ENCODE measurements at regions not wholly inside any gene's neighbourhood (a gene's known extent, or its start where the extent isn't known, plus 50 kb on each side); places are given as distances from the start of the nearest gene placed in this dataset.

GRCh38 chr6:17022604-17023003 is 79.2 kb upstream of the STMND1 start:
- no peaks in the 10 kb centered on the region for H3K4me1 Mint-ChIP-seq
- peaks cover 27% of the 10 kb centered on the region for H3K27me3 Mint-ChIP-seq
- DNase-seq: no peak
- H3K4me3 Mint-ChIP-seq: no peak overlapping the region
- no peaks in the 10 kb centered on the region for H3K36me3 Mint-ChIP-seq (ENCODE audit: low read depth)
- POLR2A ChIA-PET: no interaction called here
- H3K27ac Mint-ChIP-seq: no peak overlapping the region
- peaks cover 6% of the 10 kb centered on the region for H3K9me3 Mint-ChIP-seq
- CTCF ChIA-PET: no interaction called here

GRCh38 chr6:17021539-17021889 is 80.3 kb upstream of the STMND1 start:
- DNase-seq: no peak
- Mint-ChIP-seq H3K4me3 (no peak overlapping the region), H3K36me3 (ENCODE audit: low read depth) (no peaks in the 10 kb centered on the region), H3K9me3 (peaks cover 6% of the 10 kb centered on the region), H3K27me3 (peaks cover 27% of the 10 kb centered on the region), H3K27ac (no peak overlapping the region), H3K4me1 (peaks cover 2% of the 10 kb centered on the region)
- ChIA-PET CTCF (interaction anchor here (0.6 kb wide), 1 partner anchor 633 kb away, joined by 4 read pairs; no protein-coding TSS in a partner anchor), POLR2A (no interaction called here)

DNA sequence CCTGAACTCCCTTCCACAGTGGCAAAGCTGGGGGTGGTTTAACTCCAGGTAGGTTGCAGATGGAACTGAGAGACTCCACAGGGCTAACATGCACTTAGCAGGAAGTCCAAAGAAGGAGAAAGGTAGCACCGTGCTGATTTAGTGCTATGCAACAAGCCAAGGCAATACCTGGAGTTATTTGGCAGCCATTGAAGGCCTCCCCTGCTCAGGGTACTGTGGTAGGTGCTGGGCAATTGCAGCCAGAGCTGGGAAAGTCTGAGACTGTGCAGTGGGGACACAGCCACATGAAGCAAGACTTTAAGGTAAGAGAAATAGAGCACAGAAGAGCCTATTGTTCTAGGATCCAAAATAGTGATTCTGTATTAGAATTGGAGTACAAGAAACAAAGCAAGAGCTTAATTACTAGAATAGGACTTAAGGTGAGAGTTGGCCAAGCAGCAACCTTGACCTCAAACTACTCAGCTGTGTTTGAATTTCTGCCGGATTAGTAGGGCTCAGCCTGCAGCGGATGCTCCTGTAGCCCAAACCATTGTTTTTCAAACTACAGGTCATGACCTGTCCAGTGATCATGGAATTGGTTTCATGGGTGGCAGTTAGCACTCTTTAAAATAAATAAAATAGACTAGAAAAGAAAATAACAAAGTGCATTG is 80.8 kb upstream of the STMND1 start:
- CTCF ChIA-PET: no interaction called here
- peaks cover 5% of the 10 kb centered on the region for H3K4me1 Mint-ChIP-seq
- H3K36me3 Mint-ChIP-seq (ENCODE audit: low read depth): no peaks in the 10 kb centered on the region
- no peak for DNase-seq
- POLR2A ChIA-PET: no interaction called here
- no peak overlapping the region for H3K4me3 Mint-ChIP-seq
- H3K27ac Mint-ChIP-seq: no peak overlapping the region
- peaks cover 29% of the 10 kb centered on the region for H3K27me3 Mint-ChIP-seq
- peaks cover 6% of the 10 kb centered on the region for H3K9me3 Mint-ChIP-seq

DNA sequence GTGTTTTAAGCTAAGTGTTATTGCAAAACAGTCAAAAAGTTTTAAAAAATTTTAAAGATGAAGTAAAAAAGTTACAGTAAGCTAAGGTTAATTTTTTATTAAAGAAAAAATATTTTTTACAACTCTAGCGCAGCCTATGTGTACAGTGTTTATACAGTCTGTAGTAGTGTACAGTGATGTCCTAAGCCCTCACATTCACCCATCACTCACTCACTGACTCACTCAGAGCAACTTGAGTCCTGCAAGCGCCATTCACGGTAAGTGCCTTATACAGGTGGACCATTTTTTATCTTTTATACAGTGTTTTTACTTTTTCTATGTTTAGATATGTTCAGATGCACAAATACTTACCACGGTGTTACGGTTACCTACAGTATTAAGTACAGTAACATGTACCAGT is 83.4 kb upstream of the STMND1 start:
- DNase-seq: no peak
- no peak overlapping the region for H3K4me3 Mint-ChIP-seq
- peaks cover 7% of the 10 kb centered on the region for H3K36me3 Mint-ChIP-seq (ENCODE audit: low read depth)
- H3K4me1 Mint-ChIP-seq: peaks cover 20% of the 10 kb centered on the region
- CTCF ChIA-PET: interaction anchor here (1.0 kb wide), 1 partner anchor 53 kb away, joined by 3 read pairs; no protein-coding TSS in a partner anchor
- POLR2A ChIA-PET: no interaction called here
- H3K27me3 Mint-ChIP-seq: peaks cover 37% of the 10 kb centered on the region
- H3K9me3 Mint-ChIP-seq: peaks cover 4% of the 10 kb centered on the region
- no peak overlapping the region for H3K27ac Mint-ChIP-seq

DNA sequence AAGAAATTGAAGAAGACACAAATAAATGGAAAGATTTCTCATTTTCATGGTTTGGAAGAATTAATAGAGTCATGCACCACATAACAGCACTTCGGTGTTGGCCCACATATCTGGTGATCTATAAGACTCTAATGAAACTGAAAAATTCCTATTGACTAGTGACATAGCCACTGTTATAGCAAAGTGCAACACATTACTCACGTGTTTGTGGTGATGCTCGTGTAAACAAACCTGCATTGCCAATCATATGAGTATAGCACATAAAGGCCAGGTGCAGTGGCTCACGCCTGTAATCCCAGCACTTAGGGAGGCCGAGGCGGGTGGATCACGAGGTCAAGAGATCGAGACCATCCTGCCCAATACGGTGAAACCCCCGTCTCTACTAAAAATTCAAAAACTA is 84.4 kb upstream of the STMND1 start:
- H3K36me3 Mint-ChIP-seq (ENCODE audit: low read depth): peaks cover 7% of the 10 kb centered on the region
- peaks cover 4% of the 10 kb centered on the region for H3K9me3 Mint-ChIP-seq
- DNase-seq: no peak
- no peak overlapping the region for H3K4me3 Mint-ChIP-seq
- CTCF ChIA-PET: no interaction called here
- peaks cover 39% of the 10 kb centered on the region for H3K27me3 Mint-ChIP-seq
- POLR2A ChIA-PET: no interaction called here
- no peak overlapping the region for H3K27ac Mint-ChIP-seq
- H3K4me1 Mint-ChIP-seq: peaks cover 20% of the 10 kb centered on the region

GRCh38 chr6:17015551-17016381 is 86.1 kb upstream of the STMND1 start:
- peak overlapping the region; percentile 63 for H3K4me3 Mint-ChIP-seq
- peaks cover 4% of the 10 kb centered on the region for H3K9me3 Mint-ChIP-seq
- POLR2A ChIA-PET: interaction anchor here (1.1 kb wide), 1 partner anchor 252 kb away, joined by 3 read pairs; no protein-coding TSS in a partner anchor
- peaks cover 7% of the 10 kb centered on the region for H3K36me3 Mint-ChIP-seq (ENCODE audit: low read depth)
- peak; percentile 47 for DNase-seq
- peaks cover 20% of the 10 kb centered on the region for H3K4me1 Mint-ChIP-seq
- CTCF ChIA-PET: no interaction called here
- H3K27me3 Mint-ChIP-seq: peaks cover 33% of the 10 kb centered on the region
- peak overlapping the region; percentile 40 for H3K27ac Mint-ChIP-seq

DNA sequence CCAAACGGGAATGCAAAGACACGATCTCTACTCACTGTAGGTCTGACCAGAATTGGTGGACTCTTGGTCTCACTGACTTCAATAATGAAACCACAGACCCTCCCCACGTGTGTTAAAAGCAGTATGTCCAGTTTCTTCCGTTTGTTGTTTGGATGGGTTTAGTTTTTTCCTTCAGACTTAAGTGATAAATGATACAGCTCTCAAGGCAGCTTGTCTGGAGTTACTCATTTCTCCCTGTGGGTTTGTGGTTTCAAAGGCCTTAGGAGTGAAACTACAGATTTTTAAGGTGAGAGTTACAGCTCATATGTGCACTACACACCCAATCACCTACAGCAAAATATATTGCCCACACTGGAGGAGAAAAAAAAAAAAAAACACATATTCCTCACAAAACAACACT is 86.7 kb upstream of the STMND1 start:
- DNase-seq: peak; percentile 17
- Mint-ChIP-seq H3K9me3 (peaks cover 4% of the 10 kb centered on the region), H3K27ac (peak overlapping the region; percentile 40), H3K36me3 (ENCODE audit: low read depth) (peaks cover 7% of the 10 kb centered on the region), H3K4me1 (peaks cover 20% of the 10 kb centered on the region), H3K4me3 (peak overlapping the region; percentile 59), H3K27me3 (peaks cover 31% of the 10 kb centered on the region)
- POLR2A ChIA-PET: interaction anchor here (1.1 kb wide), 1 partner anchor 252 kb away, joined by 3 read pairs; no protein-coding TSS in a partner anchor
- CTCF ChIA-PET: no interaction called here

GRCh38 chr6:17013701-17014100 is 88.1 kb upstream of the STMND1 start:
- Mint-ChIP-seq H3K4me3 (no peak overlapping the region), H3K27ac (no peak overlapping the region), H3K9me3 (peaks cover 4% of the 10 kb centered on the region), H3K36me3 (ENCODE audit: low read depth) (peaks cover 7% of the 10 kb centered on the region), H3K4me1 (peaks cover 20% of the 10 kb centered on the region), H3K27me3 (peaks cover 33% of the 10 kb centered on the region)
- no peak for DNase-seq
- POLR2A ChIA-PET: no interaction called here
- CTCF ChIA-PET: no interaction called here

- no peak for DNase-seq
- peaks cover 9% of the 10 kb centered on the region for H3K9me3 Mint-ChIP-seq
These were observed 89.2 kb upstream of the STMND1 start for GRCh38 chr6:17012421-17013225.

GRCh38 chr6:17011985-17012384 is 89.9 kb upstream of the STMND1 start:
- Mint-ChIP-seq H3K36me3 (ENCODE audit: low read depth) (peaks cover 7% of the 10 kb centered on the region), H3K27me3 (peaks cover 35% of the 10 kb centered on the region), H3K4me1 (peaks cover 20% of the 10 kb centered on the region), H3K4me3 (no peak overlapping the region), H3K9me3 (peaks cover 9% of the 10 kb centered on the region), H3K27ac (no peak overlapping the region)
- ChIA-PET POLR2A (no interaction called here), CTCF (interaction anchor here (0.6 kb wide), 1 partner anchor 46 kb away, joined by 4 read pairs; no protein-coding TSS in a partner anchor)
- DNase-seq: no peak

More at GRCh38 chr6:17012421-17013225, 89.2 kb upstream of the STMND1 start:
- POLR2A ChIA-PET: no interaction called here
- Mint-ChIP-seq H3K27me3 (peaks cover 36% of the 10 kb centered on the region), H3K4me3 (no peak overlapping the region), H3K36me3 (ENCODE audit: low read depth) (peaks cover 7% of the 10 kb centered on the region), H3K4me1 (peaks cover 20% of the 10 kb centered on the region), H3K27ac (no peak overlapping the region)
- CTCF ChIA-PET: interaction anchor here (0.6 kb wide), 1 partner anchor 47 kb away, joined by 4 read pairs; no protein-coding TSS in a partner anchor

GRCh38 chr6:17007749-17008148 is 94.1 kb upstream of the STMND1 start:
- no peak overlapping the region for H3K4me3 Mint-ChIP-seq
- DNase-seq: no peak
- ChIA-PET CTCF (no interaction called here), POLR2A (no interaction called here)
- H3K27ac Mint-ChIP-seq: no peak overlapping the region
- H3K27me3 Mint-ChIP-seq: peaks cover 22% of the 10 kb centered on the region
- H3K4me1 Mint-ChIP-seq: no peaks in the 10 kb centered on the region
- peaks cover 7% of the 10 kb centered on the region for H3K9me3 Mint-ChIP-seq
- H3K36me3 Mint-ChIP-seq (ENCODE audit: low read depth): no peaks in the 10 kb centered on the region

DNA sequence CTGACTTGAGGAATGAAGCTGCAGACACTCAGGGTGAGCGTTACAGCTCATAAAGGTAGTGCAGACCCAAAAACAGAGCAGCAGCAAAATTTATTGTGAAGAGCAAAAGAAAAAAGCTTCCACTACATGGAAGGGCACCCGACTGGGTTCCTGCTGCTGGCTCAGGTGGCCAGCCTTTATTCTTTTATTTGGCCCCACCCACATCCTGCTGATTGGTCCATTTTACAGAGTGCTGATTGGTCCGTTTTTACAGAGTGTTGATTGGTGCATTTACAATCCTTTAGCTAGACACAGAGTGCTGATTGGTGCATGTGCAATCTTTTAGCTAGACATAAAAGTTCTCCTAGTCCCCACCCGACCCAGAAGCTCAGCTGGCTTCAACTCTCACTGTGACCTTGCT is 95.3 kb upstream of the STMND1 start:
- H3K27ac Mint-ChIP-seq: no peak overlapping the region
- no peaks in the 10 kb centered on the region for H3K36me3 Mint-ChIP-seq (ENCODE audit: low read depth)
- H3K27me3 Mint-ChIP-seq: peaks cover 32% of the 10 kb centered on the region
- ChIA-PET CTCF (no interaction called here), POLR2A (no interaction called here)
- H3K4me1 Mint-ChIP-seq: no peaks in the 10 kb centered on the region
- H3K9me3 Mint-ChIP-seq: peaks cover 7% of the 10 kb centered on the region
- DNase-seq: no peak
- no peak overlapping the region for H3K4me3 Mint-ChIP-seq

GRCh38 chr6:17004269-17004668 is 97.6 kb upstream of the STMND1 start:
- no peak overlapping the region for H3K4me3 Mint-ChIP-seq
- no peaks in the 10 kb centered on the region for H3K36me3 Mint-ChIP-seq (ENCODE audit: low read depth)
- no peaks in the 10 kb centered on the region for H3K4me1 Mint-ChIP-seq
- H3K27ac Mint-ChIP-seq: no peak overlapping the region
- no peak for DNase-seq
- ChIA-PET CTCF (no interaction called here), POLR2A (no interaction called here)
- peaks cover 42% of the 10 kb centered on the region for H3K27me3 Mint-ChIP-seq
- H3K9me3 Mint-ChIP-seq: peaks cover 7% of the 10 kb centered on the region
